Choroid plexus epithelial cell (primary cell): ENCODE measurements at regions not wholly inside any gene's neighbourhood (a gene's known extent, or its start where the extent isn't known, plus 50 kb on each side); places are given as distances from the start of the nearest gene placed in this dataset.
"Not testable (repeated sequence)": the region's sequence is repeated elsewhere in the genome, so short reads cannot be mapped to it uniquely, and the experiment has no call there.

ENCODE experiments used
- DNase-seq: peaks from one replicate; pipeline ENCODE4 v3.0.0-alpha.2; 2010; ENCODE audit warnings: low read depth
- H3K4me3 ChIP-seq: 2 replicates; pipeline ENCODE4 v1.5.1; 2011; ENCODE audit warnings: low read depth, mild to moderate bottlenecking, control low read depth, low read length, moderate library complexity
- TF ChIP-seq, protein P1 (sequence below): conservative IDR thresholded peaks from 2 replicates; pipeline ENCODE4 v1.5.1; 2011; ENCODE audit warnings: low read depth, mild to moderate bottlenecking, control low read depth, inconsistent platforms, low read length, moderate library complexity

DNA sequence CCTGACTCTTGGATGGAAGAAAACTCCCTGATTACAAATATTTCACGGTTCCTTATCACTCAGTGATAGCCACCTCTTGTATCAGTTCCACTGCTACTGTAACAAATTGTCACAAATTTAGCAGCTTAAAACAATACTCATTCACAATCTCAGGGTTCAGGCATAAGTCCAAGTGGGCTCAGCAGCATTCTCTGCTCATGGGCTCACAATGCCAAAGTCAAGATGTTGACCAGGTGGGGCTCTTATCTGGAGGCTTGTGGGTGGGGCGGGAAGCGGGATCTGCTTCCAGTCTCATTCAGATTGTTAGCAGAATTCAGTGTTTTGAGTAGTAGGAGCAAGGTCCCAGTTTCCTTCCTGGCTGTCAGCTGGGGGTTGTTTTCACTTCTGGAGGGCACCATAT lies 137.3 kb upstream of the FAM78B start:
- TF ChIP-seq, protein P1, sequence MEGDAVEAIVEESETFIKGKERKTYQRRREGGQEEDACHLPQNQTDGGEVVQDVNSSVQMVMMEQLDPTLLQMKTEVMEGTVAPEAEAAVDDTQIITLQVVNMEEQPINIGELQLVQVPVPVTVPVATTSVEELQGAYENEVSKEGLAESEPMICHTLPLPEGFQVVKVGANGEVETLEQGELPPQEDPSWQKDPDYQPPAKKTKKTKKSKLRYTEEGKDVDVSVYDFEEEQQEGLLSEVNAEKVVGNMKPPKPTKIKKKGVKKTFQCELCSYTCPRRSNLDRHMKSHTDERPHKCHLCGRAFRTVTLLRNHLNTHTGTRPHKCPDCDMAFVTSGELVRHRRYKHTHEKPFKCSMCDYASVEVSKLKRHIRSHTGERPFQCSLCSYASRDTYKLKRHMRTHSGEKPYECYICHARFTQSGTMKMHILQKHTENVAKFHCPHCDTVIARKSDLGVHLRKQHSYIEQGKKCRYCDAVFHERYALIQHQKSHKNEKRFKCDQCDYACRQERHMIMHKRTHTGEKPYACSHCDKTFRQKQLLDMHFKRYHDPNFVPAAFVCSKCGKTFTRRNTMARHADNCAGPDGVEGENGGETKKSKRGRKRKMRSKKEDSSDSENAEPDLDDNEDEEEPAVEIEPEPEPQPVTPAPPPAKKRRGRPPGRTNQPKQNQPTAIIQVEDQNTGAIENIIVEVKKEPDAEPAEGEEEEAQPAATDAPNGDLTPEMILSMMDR = no peak
- no peak overlapping the region for H3K4me3 ChIP-seq
- DNase-seq = no peak

DNA sequence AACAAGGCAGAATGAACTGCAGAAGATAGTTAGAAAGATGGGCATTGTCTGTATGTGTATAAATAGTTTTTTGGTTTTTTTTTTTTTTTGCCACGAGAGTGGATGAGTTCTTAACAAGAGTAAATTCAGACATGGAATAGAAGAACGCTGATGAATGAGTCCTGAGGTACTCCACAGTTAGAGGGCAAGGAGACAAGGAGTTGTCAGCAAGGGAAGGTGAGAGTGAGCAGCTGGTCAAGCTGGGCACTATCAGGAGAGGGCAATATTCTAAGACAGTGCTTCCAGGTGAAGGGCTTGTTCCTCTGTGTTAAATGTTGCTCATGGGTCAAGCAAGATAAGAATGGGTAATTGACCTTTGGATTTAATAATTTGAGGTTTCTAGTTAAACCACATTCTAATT lies 138.6 kb upstream of the FAM78B start:
- H3K4me3 ChIP-seq = no peak overlapping the region
- no peak for DNase-seq
- TF ChIP-seq, protein P1 = no peak

DNA sequence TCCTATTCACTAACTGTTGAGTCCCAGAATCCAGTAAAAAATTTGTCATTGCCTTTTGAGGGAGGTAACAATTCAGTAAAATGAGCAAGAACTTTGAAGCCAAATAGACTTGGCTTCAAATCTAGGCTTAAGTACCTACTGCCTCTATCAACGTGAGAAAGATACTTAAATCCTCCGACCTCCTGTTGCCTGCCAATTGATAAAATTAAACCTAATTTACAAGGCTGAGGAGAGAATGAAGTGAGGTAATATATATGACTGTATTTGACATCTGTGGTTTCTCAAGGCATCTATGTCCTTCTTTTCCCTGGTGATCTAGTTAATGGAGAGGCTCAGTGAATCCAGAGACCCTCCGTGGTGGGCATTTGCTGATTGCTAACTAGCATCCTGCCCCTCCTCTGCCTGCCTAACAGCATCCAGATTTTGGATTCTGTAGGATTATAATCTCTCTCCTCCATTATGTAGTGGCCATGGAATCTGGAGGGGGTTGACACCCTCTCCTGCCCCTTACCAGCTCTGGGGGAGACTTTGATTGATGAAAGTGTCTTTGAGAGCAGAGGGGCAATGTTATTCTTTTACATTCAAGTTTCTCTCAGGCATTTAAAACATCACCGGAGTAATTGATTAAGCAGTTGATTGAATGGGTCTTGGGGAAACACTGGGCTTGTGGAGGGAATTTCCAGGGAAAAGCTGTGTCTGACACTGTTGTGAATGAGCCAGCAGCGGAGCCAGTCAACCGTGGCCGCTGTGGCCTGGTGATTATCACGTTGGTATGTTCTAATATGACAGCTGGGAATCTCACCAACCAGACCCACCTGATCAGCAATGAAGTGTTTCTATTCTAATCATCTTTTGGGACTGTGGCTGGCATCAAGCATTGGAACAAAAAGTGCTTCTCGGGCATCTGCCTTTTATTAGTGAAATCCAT lies 140.7 kb upstream of the FAM78B start:
- TF ChIP-seq, protein P1 = no peak
- no peak for DNase-seq
- no peak overlapping the region for H3K4me3 ChIP-seq

DNA sequence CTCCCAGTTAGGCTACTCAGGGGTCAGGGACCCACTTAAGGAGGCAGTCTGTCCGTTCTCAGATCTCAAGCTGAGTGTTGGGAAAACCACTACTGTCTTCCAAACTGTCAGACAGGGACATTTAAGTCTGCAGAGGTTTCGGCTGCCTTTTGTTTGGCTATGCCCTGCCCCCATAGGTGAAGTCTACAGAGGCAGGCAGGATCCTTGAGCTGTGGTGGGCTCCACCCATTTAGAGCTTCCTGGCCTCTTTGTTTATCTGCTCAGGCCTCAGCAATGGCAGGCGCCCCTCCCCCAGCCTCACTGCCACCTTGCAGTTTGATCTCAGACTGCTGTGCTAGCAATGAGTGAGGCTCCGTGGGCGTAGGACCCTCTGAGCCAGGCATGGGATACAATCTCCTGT lies 149.5 kb upstream of the FAM78B start:
- H3K4me3 ChIP-seq = not testable (repeated sequence)

DNA sequence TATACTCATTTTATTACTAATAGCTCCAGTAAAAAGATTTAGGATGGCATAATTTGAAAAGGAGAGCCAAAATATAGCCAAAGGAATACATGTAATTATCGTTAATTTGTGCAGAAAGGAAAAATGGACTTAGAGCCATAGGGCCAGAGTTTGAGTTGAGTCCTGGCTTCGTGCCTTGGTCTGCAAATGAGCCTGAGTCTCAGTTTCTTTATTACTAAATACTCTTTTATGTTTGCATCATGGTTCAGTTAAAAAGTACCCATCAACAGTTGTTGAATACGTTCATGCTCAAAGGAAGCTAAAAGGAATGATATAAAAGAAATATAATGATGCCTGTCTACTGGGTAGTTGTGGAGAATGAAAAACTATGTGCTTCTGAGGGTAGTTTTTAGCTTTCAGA lies 155.7 kb upstream of the FAM78B start:
- no peak overlapping the region for H3K4me3 ChIP-seq
- no peak for DNase-seq
- TF ChIP-seq, protein P1 = no peak

More for the DNA sequence above, 149.5 kb upstream of the FAM78B start:
- not testable (repeated sequence) for DNase-seq

DNA sequence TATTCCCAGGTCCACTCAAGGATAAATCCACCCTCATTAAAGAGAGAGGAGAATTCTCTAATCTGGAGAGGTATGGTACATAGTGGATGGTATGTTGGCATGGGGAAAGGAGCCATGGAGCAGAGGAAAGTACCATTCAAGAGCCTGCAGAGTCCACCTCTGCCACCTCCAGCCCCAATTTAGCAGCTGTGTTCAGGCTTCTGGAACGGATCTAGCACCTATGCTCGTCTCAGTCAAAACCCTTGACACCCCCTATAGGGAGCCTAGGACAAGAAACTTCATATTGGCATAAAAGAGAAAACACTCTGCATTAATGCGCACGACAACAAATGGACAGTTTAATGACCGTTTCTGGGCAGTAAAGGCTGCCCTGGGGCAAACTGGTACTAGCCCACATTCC lies 161.1 kb upstream of the FAM78B start:
- no peak for DNase-seq
- no peak overlapping the region for H3K4me3 ChIP-seq
- TF ChIP-seq, protein P1 = no peak

DNA sequence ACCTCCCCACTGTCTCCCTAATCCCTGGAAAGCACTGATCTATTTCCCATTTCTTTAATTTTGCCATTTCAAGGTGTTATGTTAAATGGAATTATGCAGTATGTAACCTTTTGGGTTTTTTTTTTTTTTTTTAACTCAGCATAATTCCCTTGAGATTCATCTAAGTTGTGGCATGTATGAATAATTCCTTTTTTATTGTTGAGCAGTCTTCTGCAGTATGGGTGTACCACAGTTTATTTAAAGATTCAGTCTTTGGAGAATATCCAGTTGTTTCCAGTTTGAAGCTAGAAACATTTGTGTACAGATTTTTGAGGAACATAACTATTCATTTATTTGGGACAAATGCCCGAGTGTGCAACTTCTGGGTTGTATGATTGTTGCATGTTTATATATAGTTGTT lies 162.2 kb upstream of the FAM78B start:
- no peak for DNase-seq
- TF ChIP-seq, protein P1 = no peak
- no peak overlapping the region for H3K4me3 ChIP-seq
